NCI-H748 (cell line): ENCODE measurements at regions not wholly inside any gene's neighbourhood (a gene's known extent, or its start where the extent isn't known, plus 50 kb on each side); places are given as distances from the start of the nearest gene placed in this dataset.
"Not testable (repeated sequence)": the region's sequence is repeated elsewhere in the genome, so short reads cannot be mapped to it uniquely, and the experiment has no call there.

Source experiments
- DNase-seq: peaks from one replicate; lab custom pipeline; 2025; ENCODE audit not compliant: unreplicated experiment; lab: John Stamatoyannopoulos, UW

DNA sequence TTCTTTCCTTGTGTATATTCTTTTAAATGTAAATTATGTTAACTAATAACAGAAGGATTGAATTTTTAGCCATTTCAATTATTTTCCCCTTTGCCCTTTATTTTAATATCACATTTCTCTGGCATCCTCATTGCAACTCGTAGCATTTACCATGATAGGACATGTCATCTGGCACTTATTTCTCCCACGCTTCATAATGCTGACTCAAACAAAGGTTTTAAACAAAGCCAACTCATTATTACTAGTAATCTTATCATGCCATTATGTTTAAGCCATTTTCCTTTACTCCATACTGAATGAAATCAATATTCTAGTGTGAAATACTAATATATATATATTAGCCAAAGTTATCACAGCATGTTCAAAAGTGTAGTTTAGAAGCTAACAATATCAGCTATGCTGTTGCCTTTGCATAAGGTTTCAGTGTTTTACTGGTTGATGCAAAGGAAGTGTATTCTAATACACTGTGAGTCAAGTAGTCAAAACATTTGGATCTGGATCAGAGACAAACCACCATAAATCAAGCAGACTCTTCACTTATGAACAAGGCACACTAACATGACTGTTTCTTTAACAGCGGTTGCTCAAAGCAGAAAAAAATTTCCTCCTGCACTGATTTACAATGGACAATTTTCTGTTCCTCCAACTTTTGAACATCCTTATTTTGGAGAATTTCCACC lies 281.6 kb downstream of the SLC7A11 start:
- DNase-seq, result no peak

DNA sequence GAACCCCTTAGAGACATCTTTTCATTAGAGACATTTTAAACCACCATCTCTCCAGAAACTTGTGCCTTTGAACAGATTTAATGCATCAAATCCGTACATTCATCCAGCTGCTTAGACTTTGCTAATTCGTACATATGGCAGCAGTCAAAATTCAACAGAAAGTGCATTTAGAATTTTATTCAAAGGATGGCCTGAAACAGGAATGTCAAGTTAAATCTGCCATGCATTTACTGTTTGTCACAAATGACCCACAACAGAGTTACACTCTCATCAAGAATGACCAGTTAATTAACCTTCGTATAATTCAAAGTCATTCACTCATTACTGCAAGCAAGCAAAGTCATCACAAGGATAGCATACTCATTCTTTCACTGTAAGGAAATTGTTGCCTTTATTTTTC lies 284.3 kb downstream of the SLC7A11 start:
- DNase-seq, result no peak

DNA sequence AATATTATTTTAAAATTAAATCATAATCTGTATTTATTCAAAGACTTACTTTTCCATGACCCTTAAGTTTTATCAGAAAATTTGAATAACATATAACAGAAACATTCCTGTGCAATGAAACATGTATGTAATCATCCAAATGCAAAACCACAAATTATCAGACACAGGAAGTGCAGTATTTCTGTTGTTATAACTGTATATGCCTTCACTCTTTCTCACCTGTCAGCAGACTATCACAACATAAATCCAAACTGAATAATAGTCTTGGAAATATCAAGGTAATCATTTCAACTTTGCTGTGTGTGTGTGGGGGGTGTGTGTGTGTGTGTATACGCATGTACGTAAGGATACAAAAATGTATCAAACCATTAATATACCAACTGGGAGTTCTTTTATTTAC lies 285.9 kb downstream of the SLC7A11 start:
- no peak for DNase-seq

DNA sequence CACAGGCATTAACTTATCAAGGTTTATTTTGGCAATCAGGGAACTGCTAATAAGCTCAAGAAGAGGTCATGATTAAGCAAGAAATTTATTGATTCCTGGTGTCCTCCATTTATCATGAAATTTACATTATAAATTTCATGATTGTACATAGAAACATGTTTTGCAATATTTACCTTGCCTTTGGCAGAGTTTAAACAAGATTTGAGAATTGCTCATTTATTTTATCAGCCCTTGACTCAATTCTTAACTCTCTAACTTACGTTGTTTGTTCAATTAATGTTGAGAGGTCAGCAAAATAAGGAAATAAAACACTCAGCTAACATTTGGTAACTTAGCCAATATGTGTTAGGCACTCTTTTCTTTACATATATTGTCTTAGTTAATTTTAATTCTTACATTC lies 286.6 kb downstream of the SLC7A11 start:
- DNase-seq, result no peak

DNA sequence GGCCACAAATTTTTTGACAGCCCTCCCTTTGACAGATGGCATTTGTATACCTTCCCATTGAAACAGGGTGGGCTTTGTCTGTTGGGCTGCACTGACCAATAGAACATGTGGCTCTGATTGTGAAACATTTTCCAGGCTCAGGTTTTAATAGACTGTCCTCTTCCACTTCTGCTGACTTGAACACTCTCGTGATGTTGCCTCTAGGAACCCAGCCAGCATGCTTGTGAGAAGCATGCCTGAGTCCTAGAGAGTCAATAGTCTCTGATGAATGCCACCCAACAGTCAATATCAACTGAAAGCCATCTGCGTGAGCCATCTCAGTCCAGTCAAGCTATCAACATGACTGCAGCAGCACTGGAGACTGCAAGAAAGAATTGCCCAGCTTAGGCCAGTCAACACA lies 290.0 kb downstream of the SLC7A11 start:
- no peak for DNase-seq

GRCh38 chr4:137950286-137950685 lies 291.9 kb downstream of the SLC7A11 start:
- DNase-seq, result no peak

DNA sequence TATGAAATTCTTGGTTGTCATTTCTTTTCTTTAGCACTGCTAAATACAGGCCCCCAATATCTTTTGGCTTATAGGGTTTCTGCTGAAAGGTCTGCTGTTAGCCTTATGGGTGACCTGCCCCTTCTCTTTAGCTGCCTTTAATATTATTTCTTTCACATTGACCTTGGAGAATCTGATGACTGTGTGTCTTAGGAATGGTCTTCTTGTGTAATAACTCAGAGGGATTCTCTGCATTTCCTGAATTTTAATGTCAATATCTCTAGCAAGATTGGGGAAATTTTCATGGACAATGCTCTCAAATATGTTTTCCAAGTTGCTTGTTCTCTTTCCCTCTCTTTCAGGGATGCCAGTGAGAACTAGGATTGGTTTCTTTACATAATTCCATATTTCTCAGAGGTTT lies 292.4 kb downstream of the SLC7A11 start:
- DNase-seq, result no peak

DNA sequence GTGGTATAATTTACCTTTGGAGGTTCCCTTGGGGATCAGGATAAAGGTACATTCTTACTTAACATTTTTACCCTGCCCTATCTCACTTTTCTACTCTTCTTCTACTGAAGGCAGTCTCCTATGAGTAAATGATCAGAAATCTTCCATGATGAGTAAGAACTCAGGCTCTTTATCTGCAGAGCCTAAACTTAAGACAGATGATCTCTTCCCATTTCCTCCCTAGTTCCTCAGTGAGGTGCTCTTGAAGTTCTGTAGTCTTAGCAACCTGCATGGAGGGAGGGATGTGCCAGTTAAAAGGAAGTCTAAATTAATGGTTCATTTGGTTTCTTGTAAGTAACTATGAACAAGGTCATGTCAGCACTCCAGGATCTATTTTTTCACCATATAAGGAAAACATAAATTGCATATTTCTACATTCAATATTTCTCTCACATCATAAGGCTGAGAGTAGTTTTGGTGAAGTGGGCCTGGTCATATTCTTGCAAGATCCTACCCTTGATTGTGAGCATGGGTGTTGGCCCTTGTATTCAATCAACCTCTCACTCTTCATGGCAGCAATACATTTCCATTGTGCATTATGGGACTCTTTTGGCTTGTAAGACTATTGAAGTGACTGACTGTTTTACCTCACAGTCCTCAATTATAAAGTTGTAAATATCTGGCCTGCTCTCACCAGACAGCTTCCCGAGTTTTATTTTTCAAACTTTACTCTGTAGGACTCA lies 295.5 kb downstream of the SLC7A11 start:
- no peak for DNase-seq

GRCh38 chr4:137942815-137943214 lies 299.3 kb downstream of the SLC7A11 start:
- not testable (repeated sequence) for DNase-seq

GRCh38 chr4:137942015-137942515 lies 300.1 kb downstream of the SLC7A11 start:
- not testable (repeated sequence) for DNase-seq

DNA sequence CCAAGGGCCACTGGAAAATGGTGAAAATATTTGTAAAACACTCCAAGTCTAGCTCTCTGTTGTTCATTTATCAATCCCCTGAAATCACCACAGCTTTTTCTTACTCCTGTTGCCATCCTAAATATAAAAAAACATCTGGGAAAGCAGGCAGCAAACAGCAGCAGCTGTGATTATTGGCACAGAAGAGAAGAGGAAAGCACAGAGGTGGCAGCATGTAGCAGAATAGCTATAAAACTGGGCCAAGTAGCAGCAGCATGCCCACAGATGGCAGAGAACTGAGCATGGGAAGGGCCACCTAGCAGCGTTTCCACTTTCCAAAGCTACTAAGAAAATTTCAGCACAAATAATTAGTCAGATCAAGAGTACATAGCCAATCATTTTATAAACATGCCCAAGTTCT lies 307.2 kb downstream of the SLC7A11 start:
- DNase-seq, result no peak

DNA sequence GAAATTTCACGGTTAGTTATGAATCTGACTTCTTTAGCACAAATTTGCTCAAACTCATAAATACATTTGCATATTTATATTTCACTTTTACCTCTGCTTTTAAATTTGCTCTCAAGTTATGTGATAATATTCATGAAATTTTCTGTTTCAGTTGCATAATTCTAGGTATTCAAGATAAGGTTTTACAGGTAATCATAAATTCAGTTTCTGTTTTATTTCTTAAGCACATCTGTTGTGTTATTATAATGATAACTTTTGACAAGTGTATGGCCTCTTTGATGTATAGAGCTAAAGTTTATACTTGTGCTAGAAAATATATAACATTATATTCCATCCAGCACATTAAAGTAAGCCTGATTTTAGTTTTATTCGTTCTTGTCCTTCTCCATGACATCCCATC lies 308.1 kb downstream of the SLC7A11 start:
- DNase-seq, result no peak

GRCh38 chr4:137927972-137928371 lies 314.2 kb downstream of the SLC7A11 start:
- DNase-seq, result no peak

DNA sequence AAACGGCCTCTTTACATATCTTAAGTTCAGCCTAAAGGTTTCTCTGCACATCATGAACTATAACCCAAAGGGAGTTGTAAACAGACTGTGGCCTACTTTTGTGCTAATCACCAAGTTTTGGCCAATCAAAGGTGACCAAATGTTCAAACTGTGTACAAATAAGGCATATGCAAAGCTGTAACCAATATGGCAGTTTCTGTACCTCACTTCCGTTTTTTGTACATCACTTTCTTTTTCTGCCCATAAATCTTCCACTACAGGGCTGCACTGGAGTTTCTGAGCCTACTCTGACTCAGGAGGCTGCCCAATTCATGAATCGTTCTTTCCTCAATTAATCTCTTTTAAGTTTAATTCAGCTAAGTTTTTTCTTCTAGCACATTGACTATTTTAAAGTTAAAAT lies 318.7 kb downstream of the SLC7A11 start:
- no peak for DNase-seq

DNA sequence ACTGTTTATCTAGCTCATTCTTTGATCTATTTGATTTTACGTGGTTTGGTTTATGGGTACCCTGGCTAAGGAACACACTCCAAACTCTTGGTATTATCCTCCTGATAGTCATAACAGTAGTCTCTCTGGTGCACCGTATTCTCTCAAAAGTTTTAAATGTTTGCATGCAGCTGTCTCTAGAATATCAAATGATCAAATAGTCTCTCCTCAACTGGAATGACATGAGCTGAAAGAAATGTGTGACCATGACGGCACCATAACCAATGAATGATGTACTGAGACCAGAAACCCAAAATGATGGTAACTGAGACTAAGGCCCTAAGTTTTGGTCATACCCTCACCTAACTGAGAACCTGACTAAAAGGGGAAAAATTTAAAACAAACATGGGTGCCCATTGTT lies 319.4 kb downstream of the SLC7A11 start:
- no peak for DNase-seq

- peak; percentile 75 for DNase-seq
These were observed 332.4 kb downstream of the SLC7A11 start for GRCh38 chr4:137909529-137910309.

DNA sequence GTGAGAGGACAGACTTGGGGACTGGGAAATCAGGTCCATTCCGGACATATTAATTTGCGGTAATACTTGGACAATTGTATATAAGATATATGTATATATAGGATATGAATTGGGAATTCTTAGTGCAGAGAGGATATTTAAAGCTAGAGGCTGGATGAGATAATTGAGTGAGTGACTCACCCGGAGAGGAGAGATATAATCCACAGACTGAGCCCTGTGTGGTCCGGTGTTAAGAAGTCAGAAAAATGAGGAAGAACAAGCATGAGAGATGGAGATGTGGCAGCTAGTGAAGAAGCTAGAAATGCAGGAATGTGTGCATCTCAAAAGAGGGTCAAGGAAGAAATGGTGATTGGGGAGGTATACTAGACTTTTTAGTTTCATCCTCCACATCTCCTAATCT lies 336.2 kb downstream of the SLC7A11 start:
- no peak for DNase-seq

DNA sequence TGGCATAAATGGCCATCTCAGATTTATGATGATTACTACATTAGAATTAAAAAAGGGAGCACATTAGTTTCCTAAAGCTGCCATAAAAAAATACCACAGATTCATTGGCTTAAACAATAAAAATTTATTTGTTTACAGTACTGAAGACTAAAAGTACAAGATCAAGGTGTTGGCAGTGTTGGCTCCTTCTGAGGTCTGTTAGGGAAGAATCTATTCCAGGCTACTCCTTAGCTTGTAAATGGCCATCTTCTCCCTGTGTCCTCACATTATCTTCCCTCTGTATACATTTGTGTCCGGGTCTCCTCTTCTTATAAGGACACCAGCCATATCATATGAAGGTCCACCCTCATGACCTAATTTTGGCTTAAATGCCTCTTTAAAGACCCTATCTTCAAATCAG lies 341.0 kb downstream of the SLC7A11 start:
- DNase-seq, result no peak

DNA sequence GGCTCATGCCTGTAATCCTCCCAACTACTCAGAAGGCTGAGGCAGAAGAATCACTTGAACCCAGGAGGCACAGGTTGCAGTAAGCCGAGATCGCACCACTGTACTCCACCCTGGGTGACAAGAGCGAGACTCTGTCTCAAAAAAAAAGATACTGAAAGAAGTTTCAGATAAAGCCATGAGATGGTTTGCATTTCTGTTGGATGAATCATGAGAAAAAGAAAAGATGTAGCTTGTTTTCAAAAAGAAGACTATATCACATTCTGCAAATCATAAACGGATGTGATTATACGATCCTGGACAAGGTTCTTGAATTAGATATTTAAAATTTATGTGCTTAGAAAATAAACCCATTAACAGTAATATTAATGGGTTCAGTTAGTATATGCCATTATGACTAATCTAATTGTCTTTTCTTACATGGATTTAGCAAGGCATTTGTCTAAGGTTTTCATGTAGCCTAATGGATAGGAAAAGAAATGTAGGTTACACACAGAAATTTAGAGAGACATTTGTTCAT lies 345.9 kb downstream of the SLC7A11 start:
- no peak for DNase-seq

DNA sequence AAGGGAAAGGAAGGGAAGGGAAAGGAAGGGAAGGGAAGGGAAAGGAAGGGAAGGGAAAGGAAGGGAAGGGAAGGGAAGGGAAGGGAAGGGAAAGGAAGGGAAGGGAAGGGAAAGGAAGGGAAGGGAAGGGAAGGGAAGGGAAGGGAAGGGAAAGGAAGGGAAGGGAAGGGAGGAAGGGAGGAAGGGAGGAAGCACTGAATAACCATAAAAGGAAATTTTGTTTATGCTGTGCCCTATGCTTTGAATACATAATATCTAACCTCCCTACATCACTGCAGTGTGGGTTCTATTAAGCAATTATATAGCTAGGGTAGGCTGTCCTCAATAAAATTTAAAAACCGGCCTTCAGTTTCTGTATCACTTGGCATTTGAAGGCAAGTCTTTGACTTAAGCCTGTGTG lies 346.6 kb downstream of the SLC7A11 start:
- DNase-seq, result not testable (repeated sequence)

GRCh38 chr4:137892134-137892533 lies 350.0 kb downstream of the SLC7A11 start:
- no peak for DNase-seq

DNA sequence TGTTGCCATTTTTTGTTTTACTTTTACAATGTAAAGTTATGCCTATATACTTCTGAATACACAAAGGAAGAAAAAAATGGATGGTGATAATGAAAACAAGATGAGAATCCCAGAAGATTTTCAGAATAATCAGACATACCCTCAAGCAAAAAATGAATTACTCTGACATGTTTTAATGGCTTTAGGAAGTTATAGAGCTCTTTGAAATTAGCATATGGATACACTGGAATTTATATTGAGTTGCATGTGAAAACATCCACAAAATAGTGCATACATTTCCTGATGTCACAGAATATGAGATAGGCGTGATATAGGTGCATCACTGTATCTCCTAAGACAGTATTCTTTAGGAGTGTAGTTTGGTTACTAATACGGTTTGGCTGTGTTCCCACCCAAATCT lies 351.3 kb downstream of the SLC7A11 start:
- no peak for DNase-seq
